ENCODE measurements at regions not wholly inside any gene's neighbourhood (a gene's known extent, or its start where the extent isn't known, plus 50 kb on each side); places are given as distances from the start of the nearest gene placed in this dataset.
"Not testable (repeated sequence)": the region's sequence is repeated elsewhere in the genome, so short reads cannot be mapped to it uniquely, and the experiment has no call there.

GRCh38 chr4:189838821-189839497 is 101.7 kb upstream of the FRG1 start:
- TF ChIP-seq CTCF (IDR thresholded peaks at IDR 0.05) = no peak
- Histone ChIP-seq H3K9me3 (no peaks in the 10 kb centered on the region), H3K27me3 (no peaks in the 10 kb centered on the region), H3K27ac (no peak overlapping the region), H3K4me1 (no peaks in the 10 kb centered on the region), H3K36me3 (no peaks in the 10 kb centered on the region), H3K4me3 (no peak overlapping the region)
- intact Hi-C loops (cut with DNase I; ENCODE audit: low total_unique reads) = no loop called here
- no peak for DNase-seq

GRCh38 chr4:189840356-189840755 is 100.3 kb upstream of the FRG1 start:
- Histone ChIP-seq H3K27me3 (no peaks in the 10 kb centered on the region), H3K9me3 (no peaks in the 10 kb centered on the region), H3K4me3 (no peak overlapping the region), H3K27ac (no peak overlapping the region), H3K4me1 (no peaks in the 10 kb centered on the region), H3K36me3 (no peaks in the 10 kb centered on the region)
- intact Hi-C loops (cut with DNase I; ENCODE audit: low total_unique reads) = no loop called here
- no peak for TF ChIP-seq CTCF (IDR thresholded peaks at IDR 0.05)
- DNase-seq = no peak

GRCh38 chr4:189843413-189844009 is 97.2 kb upstream of the FRG1 start:
- no peak for DNase-seq
- Histone ChIP-seq H3K4me1 (no peaks in the 10 kb centered on the region), H3K27me3 (no peaks in the 10 kb centered on the region), H3K36me3 (no peaks in the 10 kb centered on the region), H3K4me3 (no peak overlapping the region), H3K9me3 (no peaks in the 10 kb centered on the region), H3K27ac (no peak overlapping the region)
- TF ChIP-seq CTCF (IDR thresholded peaks at IDR 0.05) = no peak
- intact Hi-C loops (cut with DNase I; ENCODE audit: low total_unique reads) = no loop called here

GRCh38 chr4:189845145-189845846 is 95.4 kb upstream of the FRG1 start:
- no peak for TF ChIP-seq CTCF (IDR thresholded peaks at IDR 0.05)
- Histone ChIP-seq H3K27me3 (no peaks in the 10 kb centered on the region), H3K27ac (no peak overlapping the region), H3K4me1 (no peaks in the 10 kb centered on the region), H3K9me3 (no peaks in the 10 kb centered on the region), H3K4me3 (no peak overlapping the region), H3K36me3 (no peaks in the 10 kb centered on the region)
- DNase-seq = no peak
- intact Hi-C loops (cut with DNase I; ENCODE audit: low total_unique reads) = no loop called here

- not testable (repeated sequence) for H3K27ac ChIP-seq
These were observed 94.6 kb upstream of the FRG1 start for GRCh38 chr4:189846094-189846493.

GRCh38 chr4:189846608-189847007 is 94.1 kb upstream of the FRG1 start:
- H3K4me3 ChIP-seq; H3K4me1 ChIP-seq; intact Hi-C loops (cut with DNase I; ENCODE audit: low total_unique reads); H3K27me3 ChIP-seq; DNase-seq; H3K27ac ChIP-seq; H3K36me3 ChIP-seq; H3K9me3 ChIP-seq: not testable (repeated sequence)

More at GRCh38 chr4:189846094-189846493, 94.6 kb upstream of the FRG1 start:
- H3K9me3 ChIP-seq; H3K4me3 ChIP-seq; H3K36me3 ChIP-seq; H3K27me3 ChIP-seq; intact Hi-C loops (cut with DNase I; ENCODE audit: low total_unique reads); H3K4me1 ChIP-seq; DNase-seq: not testable (repeated sequence)

GRCh38 chr4:189848672-189849071 is 92.0 kb upstream of the FRG1 start:
- H3K27me3 ChIP-seq; H3K9me3 ChIP-seq; DNase-seq; intact Hi-C loops (cut with DNase I; ENCODE audit: low total_unique reads); H3K27ac ChIP-seq; H3K36me3 ChIP-seq; H3K4me3 ChIP-seq; H3K4me1 ChIP-seq: not testable (repeated sequence)
